ENCODE measurements at regions not wholly inside any gene's neighbourhood (a gene's known extent, or its start where the extent isn't known, plus 50 kb on each side); places are given as distances from the start of the nearest gene placed in this dataset.

DNA sequence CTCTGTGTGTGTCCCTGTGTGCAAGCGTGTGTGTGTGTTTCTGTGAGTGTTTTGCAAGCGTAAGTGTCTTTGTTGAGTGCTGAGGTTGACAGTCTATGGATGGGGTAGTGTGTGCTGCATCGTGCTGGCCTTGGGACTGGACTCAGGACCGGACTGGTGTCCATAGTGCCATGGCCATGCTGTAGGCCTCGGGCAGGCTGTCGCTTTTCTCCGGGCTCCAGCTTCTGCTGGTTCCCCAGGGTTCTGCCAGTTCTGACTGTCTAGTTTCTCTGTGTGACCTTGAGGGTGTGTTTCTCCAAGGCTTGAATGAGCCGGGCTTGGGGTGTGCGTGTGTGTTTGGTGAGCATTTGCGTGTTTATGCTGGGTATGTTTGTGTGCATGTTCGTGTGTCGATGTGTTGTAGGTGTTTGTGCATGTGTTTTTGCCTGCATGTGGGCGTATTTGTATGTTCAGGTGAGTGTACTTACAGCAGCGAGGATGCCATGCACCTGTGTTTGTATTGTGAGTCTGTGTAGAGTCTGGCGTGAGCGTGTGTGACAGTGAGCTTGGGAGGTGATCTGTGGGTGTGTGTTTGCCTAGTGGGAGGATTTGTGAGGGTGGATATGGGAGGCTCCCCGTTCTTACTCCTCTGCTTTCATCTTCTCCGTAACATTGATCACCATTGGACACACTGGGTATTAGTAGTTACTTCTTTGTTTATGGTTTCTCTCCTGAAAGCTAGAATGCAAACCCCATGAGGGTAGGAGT is 51.7 kb upstream of the POU3F1 start:
- TF ChIP-seq, protein P1, sequence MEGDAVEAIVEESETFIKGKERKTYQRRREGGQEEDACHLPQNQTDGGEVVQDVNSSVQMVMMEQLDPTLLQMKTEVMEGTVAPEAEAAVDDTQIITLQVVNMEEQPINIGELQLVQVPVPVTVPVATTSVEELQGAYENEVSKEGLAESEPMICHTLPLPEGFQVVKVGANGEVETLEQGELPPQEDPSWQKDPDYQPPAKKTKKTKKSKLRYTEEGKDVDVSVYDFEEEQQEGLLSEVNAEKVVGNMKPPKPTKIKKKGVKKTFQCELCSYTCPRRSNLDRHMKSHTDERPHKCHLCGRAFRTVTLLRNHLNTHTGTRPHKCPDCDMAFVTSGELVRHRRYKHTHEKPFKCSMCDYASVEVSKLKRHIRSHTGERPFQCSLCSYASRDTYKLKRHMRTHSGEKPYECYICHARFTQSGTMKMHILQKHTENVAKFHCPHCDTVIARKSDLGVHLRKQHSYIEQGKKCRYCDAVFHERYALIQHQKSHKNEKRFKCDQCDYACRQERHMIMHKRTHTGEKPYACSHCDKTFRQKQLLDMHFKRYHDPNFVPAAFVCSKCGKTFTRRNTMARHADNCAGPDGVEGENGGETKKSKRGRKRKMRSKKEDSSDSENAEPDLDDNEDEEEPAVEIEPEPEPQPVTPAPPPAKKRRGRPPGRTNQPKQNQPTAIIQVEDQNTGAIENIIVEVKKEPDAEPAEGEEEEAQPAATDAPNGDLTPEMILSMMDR (IDR thresholded peaks at IDR 0.05; ENCODE audit: insufficient read depth, low read length, poor library complexity, severe bottlenecking), result no peak
- H3K27me3 ChIP-seq (replicated peaks; ENCODE audit: control insufficient read depth, insufficient read depth, low read length), result no peaks in the 10 kb centered on the region
- DNase-seq (ENCODE audit: extremely low read depth, insufficient read length), result no peak

DNA sequence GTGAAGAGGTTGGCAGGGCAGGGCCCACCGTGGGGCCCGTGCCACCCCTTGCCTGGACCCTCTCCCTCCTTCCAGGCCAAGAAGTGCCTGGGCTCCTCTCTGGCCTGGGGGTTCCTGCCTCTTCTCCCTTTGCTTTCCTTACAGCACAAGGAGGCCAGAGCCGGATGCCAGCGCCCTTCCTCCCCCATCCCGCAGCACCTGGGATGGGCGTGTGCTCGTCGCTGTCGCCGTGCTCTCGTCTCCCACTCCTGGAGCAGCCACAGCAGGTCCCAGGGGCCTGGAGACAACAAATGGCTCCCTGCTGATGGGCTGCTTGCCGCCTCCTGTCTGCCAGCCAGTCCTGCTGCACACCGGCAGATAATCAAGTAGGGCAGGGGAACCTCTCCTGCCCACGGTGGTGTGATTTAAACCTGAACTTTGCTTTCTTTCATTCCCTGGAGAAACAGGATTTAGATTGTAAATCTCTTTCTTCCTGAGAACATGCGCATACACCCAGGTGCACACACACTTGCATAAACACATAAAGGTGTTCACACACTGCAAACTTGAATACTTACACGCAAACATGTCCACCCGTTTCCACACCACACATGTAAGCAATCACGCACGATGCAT is 50.8 kb upstream of the POU3F1 start:
- no peak overlapping the region for H3K4me3 ChIP-seq (replicated peaks; ENCODE audit: low read depth, low read length)
- DNase-seq (ENCODE audit: extremely low read depth, insufficient read length), result no peak
- H3K36me3 ChIP-seq (ENCODE audit: control insufficient read depth, insufficient read depth, low read length), result no peaks in the 10 kb centered on the region
- H3K27me3 ChIP-seq (replicated peaks; ENCODE audit: control insufficient read depth, insufficient read depth, low read length), result no peaks in the 10 kb centered on the region
- TF ChIP-seq, protein P1 (IDR thresholded peaks at IDR 0.05; ENCODE audit: insufficient read depth, low read length, poor library complexity, severe bottlenecking), result no peak

More for the DNA sequence above, 51.7 kb upstream of the POU3F1 start:
- H3K36me3 ChIP-seq (ENCODE audit: control insufficient read depth, insufficient read depth, low read length), result no peaks in the 10 kb centered on the region
- H3K4me3 ChIP-seq (replicated peaks; ENCODE audit: low read depth, low read length), result no peak overlapping the region

Measured in GM06990 (cell line).